ENCODE measurements at regions not wholly inside any gene's neighbourhood (a gene's known extent, or its start where the extent isn't known, plus 50 kb on each side); places are given as distances from the start of the nearest gene placed in this dataset.

GRCh38 chr13:56378566-56378965, 762.2 kb upstream of the PRR20A start:
- Histone ChIP-seq H3K27ac (no peak overlapping the region), H3K4me3 (no peak overlapping the region), H3K36me3 (no peaks in the 10 kb centered on the region), H3K4me1 (no peaks in the 10 kb centered on the region), H3K27me3 (no peaks in the 10 kb centered on the region), H3K9me3 (no peaks in the 10 kb centered on the region)
- no peak for DNase-seq
- no peak for TF ChIP-seq POLR2A (IDR thresholded peaks at IDR 0.05)

- no peak overlapping the region for H3K27ac ChIP-seq
- no peak for TF ChIP-seq POLR2A (IDR thresholded peaks at IDR 0.05)
- TF ChIP-seq, protein P1, sequence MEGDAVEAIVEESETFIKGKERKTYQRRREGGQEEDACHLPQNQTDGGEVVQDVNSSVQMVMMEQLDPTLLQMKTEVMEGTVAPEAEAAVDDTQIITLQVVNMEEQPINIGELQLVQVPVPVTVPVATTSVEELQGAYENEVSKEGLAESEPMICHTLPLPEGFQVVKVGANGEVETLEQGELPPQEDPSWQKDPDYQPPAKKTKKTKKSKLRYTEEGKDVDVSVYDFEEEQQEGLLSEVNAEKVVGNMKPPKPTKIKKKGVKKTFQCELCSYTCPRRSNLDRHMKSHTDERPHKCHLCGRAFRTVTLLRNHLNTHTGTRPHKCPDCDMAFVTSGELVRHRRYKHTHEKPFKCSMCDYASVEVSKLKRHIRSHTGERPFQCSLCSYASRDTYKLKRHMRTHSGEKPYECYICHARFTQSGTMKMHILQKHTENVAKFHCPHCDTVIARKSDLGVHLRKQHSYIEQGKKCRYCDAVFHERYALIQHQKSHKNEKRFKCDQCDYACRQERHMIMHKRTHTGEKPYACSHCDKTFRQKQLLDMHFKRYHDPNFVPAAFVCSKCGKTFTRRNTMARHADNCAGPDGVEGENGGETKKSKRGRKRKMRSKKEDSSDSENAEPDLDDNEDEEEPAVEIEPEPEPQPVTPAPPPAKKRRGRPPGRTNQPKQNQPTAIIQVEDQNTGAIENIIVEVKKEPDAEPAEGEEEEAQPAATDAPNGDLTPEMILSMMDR (IDR thresholded peaks at IDR 0.05): no peak
- H3K36me3 ChIP-seq: no peaks in the 10 kb centered on the region
- H3K9me3 ChIP-seq: no peaks in the 10 kb centered on the region
- no peak overlapping the region for H3K4me3 ChIP-seq
- H3K27me3 ChIP-seq: no peaks in the 10 kb centered on the region
- H3K4me1 ChIP-seq: no peaks in the 10 kb centered on the region
- DNase-seq: no peak
Observed at GRCh38 chr13:56393549-56393948, 747.2 kb upstream of the PRR20A start.

DNA sequence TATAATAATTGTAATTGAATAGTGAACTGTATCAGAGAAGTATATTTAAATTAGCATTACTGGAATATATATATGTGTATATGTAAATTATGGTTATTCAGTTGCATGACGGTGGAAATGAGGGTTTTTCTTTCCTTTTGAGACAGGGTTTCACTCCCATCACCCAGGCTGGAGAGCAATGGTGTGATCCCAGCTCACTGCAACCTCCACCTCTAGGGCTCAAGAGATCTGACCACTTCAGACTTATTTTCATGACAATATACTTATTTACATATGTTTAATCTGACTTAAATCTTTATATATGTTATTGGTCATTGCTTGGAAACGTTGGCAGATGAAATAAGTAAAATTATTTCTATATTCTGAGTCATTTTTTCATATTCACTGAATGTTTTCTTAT, 744.4 kb upstream of the PRR20A start:
- Histone ChIP-seq H3K27ac (no peak overlapping the region), H3K27me3 (no peaks in the 10 kb centered on the region), H3K36me3 (no peaks in the 10 kb centered on the region), H3K4me3 (no peak overlapping the region), H3K4me1 (no peaks in the 10 kb centered on the region), H3K9me3 (no peaks in the 10 kb centered on the region)
- no peak for DNase-seq
- no peak for TF ChIP-seq POLR2A (IDR thresholded peaks at IDR 0.05)
- TF ChIP-seq, protein P1 (IDR thresholded peaks at IDR 0.05): no peak

DNA sequence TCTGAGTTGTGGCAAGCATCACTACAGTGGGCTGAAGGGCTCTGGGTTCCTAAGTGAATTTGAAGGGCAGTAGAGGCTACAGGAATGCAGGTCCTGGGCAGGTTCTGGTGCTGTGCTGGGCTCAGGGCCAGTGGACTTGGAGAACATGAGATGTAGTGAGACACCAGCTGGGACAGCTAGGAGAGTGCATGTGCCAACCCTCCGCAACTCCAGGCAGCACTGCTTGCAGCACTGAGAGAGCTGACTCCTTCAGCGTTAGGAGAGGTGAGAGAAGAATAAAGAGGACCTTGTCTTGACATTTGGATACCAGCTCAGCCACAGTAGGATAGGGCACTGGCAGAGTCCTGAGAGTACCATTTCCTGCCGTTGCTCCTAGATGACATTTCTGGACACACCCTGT, 739.9 kb upstream of the PRR20A start:
- Histone ChIP-seq H3K27ac (no peak overlapping the region), H3K4me3 (no peak overlapping the region), H3K36me3 (no peaks in the 10 kb centered on the region), H3K4me1 (no peaks in the 10 kb centered on the region), H3K9me3 (no peaks in the 10 kb centered on the region), H3K27me3 (no peaks in the 10 kb centered on the region)
- TF ChIP-seq POLR2A (IDR thresholded peaks at IDR 0.05): no peak
- TF ChIP-seq, protein P1 (IDR thresholded peaks at IDR 0.05): no peak
- DNase-seq: no peak

DNA sequence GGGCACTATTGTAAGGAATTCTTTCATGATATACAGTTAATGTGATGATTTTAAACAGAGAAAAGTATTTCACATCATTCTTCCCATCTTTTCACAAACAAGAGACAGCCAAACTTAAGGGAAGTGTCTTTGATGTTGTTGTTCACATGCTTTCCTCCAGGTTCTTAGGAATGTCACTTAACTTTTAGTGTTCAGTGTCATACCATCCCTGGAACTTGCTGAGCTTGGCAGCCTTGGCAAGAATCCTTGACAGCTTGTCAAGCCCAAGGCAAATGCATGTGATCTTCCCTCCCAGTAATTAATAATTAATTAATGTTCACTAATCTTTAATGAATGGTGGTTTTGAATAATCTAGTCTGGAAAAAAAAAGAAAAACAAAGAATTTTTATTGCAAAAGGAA, 727.9 kb upstream of the PRR20A start:
- DNase-seq: no peak
- no peaks in the 10 kb centered on the region for H3K36me3 ChIP-seq
- H3K27ac ChIP-seq: no peak overlapping the region
- TF ChIP-seq, protein P1 (IDR thresholded peaks at IDR 0.05): no peak
- no peak for TF ChIP-seq POLR2A (IDR thresholded peaks at IDR 0.05)
- H3K9me3 ChIP-seq: no peaks in the 10 kb centered on the region
- H3K4me1 ChIP-seq: no peaks in the 10 kb centered on the region
- H3K4me3 ChIP-seq: no peak overlapping the region
- H3K27me3 ChIP-seq: no peaks in the 10 kb centered on the region

DNA sequence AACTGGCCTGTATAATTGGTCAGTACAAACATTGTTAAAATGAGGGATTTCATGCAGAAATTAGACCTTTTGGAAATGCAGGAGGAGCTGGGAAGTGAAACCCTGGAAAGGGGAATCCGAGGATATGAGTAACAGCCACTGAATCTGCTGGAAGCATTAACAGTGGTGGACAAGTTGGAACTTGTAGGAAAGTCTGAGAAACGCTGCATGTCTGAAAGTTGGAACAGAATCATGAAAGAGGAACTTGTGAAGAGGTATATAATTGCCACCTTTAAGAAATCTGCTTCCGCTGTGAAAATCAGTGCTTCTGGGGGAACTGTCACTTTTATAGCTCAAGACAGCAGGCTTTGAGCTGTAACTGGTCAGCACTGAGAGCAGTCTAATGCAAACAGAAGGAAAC, 716.5 kb upstream of the PRR20A start:
- Histone ChIP-seq H3K9me3 (no peaks in the 10 kb centered on the region), H3K36me3 (no peaks in the 10 kb centered on the region), H3K4me3 (no peak overlapping the region), H3K4me1 (no peaks in the 10 kb centered on the region), H3K27ac (no peak overlapping the region), H3K27me3 (no peaks in the 10 kb centered on the region)
- TF ChIP-seq, protein P1 (IDR thresholded peaks at IDR 0.05): no peak
- TF ChIP-seq POLR2A (IDR thresholded peaks at IDR 0.05): no peak
- no peak for DNase-seq

Data from Peyer's patch (tissue), 4 donors.